ENCODE measurements at regions not wholly inside any gene's neighbourhood (a gene's known extent, or its start where the extent isn't known, plus 50 kb on each side); places are given as distances from the start of the nearest gene placed in this dataset.
"Not testable (repeated sequence)": the region's sequence is repeated elsewhere in the genome, so short reads cannot be mapped to it uniquely, and the experiment has no call there.

GRCh38 chr7:16318989-16319915, 102.1 kb downstream of the CRPPA start:
- no peak for DNase-seq

GRCh38 chr7:16318463-16318862, 102.9 kb downstream of the CRPPA start:
- no peak for DNase-seq

GRCh38 chr7:16317406-16317805, 103.9 kb downstream of the CRPPA start:
- no peak for DNase-seq

GRCh38 chr7:16315280-16315679, 106.1 kb downstream of the CRPPA start:
- DNase-seq, result no peak

GRCh38 chr7:16309129-16309528, 112.2 kb downstream of the CRPPA start:
- no peak for DNase-seq

GRCh38 chr7:16301291-16301690, 120.0 kb downstream of the CRPPA start:
- no peak for DNase-seq

GRCh38 chr7:16300361-16300895, 120.9 kb downstream of the CRPPA start:
- DNase-seq, result no peak

GRCh38 chr7:16299853-16300252, 121.5 kb downstream of the CRPPA start:
- no peak for DNase-seq

GRCh38 chr7:16298221-16298620, 123.1 kb downstream of the CRPPA start:
- DNase-seq, result no peak

- no peak for DNase-seq
Measured at GRCh38 chr7:16295558-16295957, 125.8 kb downstream of the CRPPA start.

- no peak for DNase-seq
Measured at GRCh38 chr7:16293669-16294425, 127.5 kb downstream of the CRPPA start.

GRCh38 chr7:16284581-16284980, 136.8 kb downstream of the CRPPA start:
- no peak for DNase-seq

- DNase-seq, result no peak
Measured at GRCh38 chr7:16278167-16278787, 143.1 kb downstream of the CRPPA start.

GRCh38 chr7:16271990-16272665, 149.2 kb downstream of the CRPPA start:
- DNase-seq, result no peak

- no peak for DNase-seq
Measured at GRCh38 chr7:16271355-16271915, 149.9 kb downstream of the CRPPA start.

- DNase-seq, result no peak
Measured at GRCh38 chr7:16270844-16271243, 150.5 kb downstream of the CRPPA start.

- no peak for DNase-seq
Measured at GRCh38 chr7:16268821-16269768, 152.2 kb downstream of the CRPPA start.

- no peak for DNase-seq
Measured at GRCh38 chr7:16267953-16268820, 153.2 kb downstream of the CRPPA start.

- DNase-seq, result no peak
Measured at GRCh38 chr7:16266877-16267276, 154.5 kb downstream of the CRPPA start.

- not testable (repeated sequence) for DNase-seq
Measured at GRCh38 chr7:16266470-16266869, 154.9 kb downstream of the CRPPA start.
